ENCODE measurements at regions not wholly inside any gene's neighbourhood (a gene's known extent, or its start where the extent isn't known, plus 50 kb on each side); places are given as distances from the start of the nearest gene placed in this dataset.

GRCh38 chr13:108156749-108157148 lies 58.6 kb downstream of the LIG4 start:
- Mint-ChIP-seq H3K4me3 (no peak overlapping the region), H3K27ac (no peak overlapping the region), H3K27me3 (ENCODE audit: insufficient read depth) (peaks cover 6% of the 10 kb centered on the region), H3K4me1 (peaks cover 13% of the 10 kb centered on the region), H3K9me3 (peaks cover 26% of the 10 kb centered on the region), H3K36me3 (ENCODE audit: low read depth) (no peaks in the 10 kb centered on the region)
- Histone ChIP-seq H3K36me3 (ENCODE audit: control insufficient read depth, insufficient read depth, low read length) (no peaks in the 10 kb centered on the region), H3K9ac (ENCODE audit: extremely low read depth, low read length, poor library complexity, severe bottlenecking) (no peak overlapping the region), H3K9me3 (ENCODE audit: control insufficient read depth, low read length) (peaks cover 19% of the 10 kb centered on the region), H3K4me1 (ENCODE audit: control insufficient read depth, insufficient read depth, low read length) (no peaks in the 10 kb centered on the region), H3K27ac (ENCODE audit: low read depth, low read length) (no peak overlapping the region), H3K27me3 (ENCODE audit: control insufficient read depth, insufficient read depth, low read length, poor library complexity, severe bottlenecking) (no peaks in the 10 kb centered on the region), H3K4me3 (ENCODE audit: low read length) (no peak overlapping the region)
- 76 to 86% methylated on average over 3 to 5 of the region's 5 CpGs for WGBS, 2 experiments (ENCODE audit: insufficient coverage in 1 of 2, insufficient read length in 1 of 2)
- no peak for DNase-seq
- TF ChIP-seq CTCF (conservative IDR thresholded peaks at IDR 0.05) = no peak

GRCh38 chr13:108155185-108156106 lies 59.9 kb downstream of the LIG4 start:
- Mint-ChIP-seq H3K27ac (no peak overlapping the region), H3K4me3 (no peak overlapping the region), H3K4me1 (peaks cover 13% of the 10 kb centered on the region), H3K36me3 (ENCODE audit: low read depth) (no peaks in the 10 kb centered on the region), H3K9me3 (peaks cover 32% of the 10 kb centered on the region), H3K27me3 (ENCODE audit: insufficient read depth) (peaks cover 6% of the 10 kb centered on the region)
- TF ChIP-seq CTCF (conservative IDR thresholded peaks at IDR 0.05) = peak; percentile 95
- Histone ChIP-seq H3K27me3 (ENCODE audit: control insufficient read depth, insufficient read depth, low read length, poor library complexity, severe bottlenecking) (no peaks in the 10 kb centered on the region), H3K4me1 (ENCODE audit: control insufficient read depth, insufficient read depth, low read length) (no peaks in the 10 kb centered on the region), H3K36me3 (ENCODE audit: control insufficient read depth, insufficient read depth, low read length) (no peaks in the 10 kb centered on the region), H3K9me3 (ENCODE audit: control insufficient read depth, low read length) (peaks cover 25% of the 10 kb centered on the region), H3K4me3 (ENCODE audit: low read length) (no peak overlapping the region), H3K9ac (ENCODE audit: extremely low read depth, low read length, poor library complexity, severe bottlenecking) (no peak overlapping the region), H3K27ac (ENCODE audit: low read depth, low read length) (no peak overlapping the region)
- peak; percentile 83 for DNase-seq
- 60 to 66% methylated on average over 5 to 11 of the region's 16 CpGs for WGBS, 2 experiments (ENCODE audit: insufficient coverage in 1 of 2, insufficient read length in 1 of 2)

GRCh38 chr13:108154421-108154858 lies 60.9 kb downstream of the LIG4 start:
- Mint-ChIP-seq H3K9me3 (peaks cover 32% of the 10 kb centered on the region), H3K4me3 (no peak overlapping the region), H3K4me1 (peaks cover 13% of the 10 kb centered on the region), H3K27me3 (ENCODE audit: insufficient read depth) (peaks cover 9% of the 10 kb centered on the region), H3K36me3 (ENCODE audit: low read depth) (no peaks in the 10 kb centered on the region), H3K27ac (peak overlapping the region; percentile 87)
- no peak for TF ChIP-seq CTCF (conservative IDR thresholded peaks at IDR 0.05)
- no peaks in the 10 kb centered on the region for H3K36me3 ChIP-seq (ENCODE audit: control insufficient read depth, insufficient read depth, low read length)
- H3K27ac ChIP-seq (ENCODE audit: low read depth, low read length) = no peak overlapping the region
- peak; percentile 59 for DNase-seq
- no peaks in the 10 kb centered on the region for H3K4me1 ChIP-seq (ENCODE audit: control insufficient read depth, insufficient read depth, low read length)
- peaks cover under 1% of the 10 kb centered on the region for H3K27me3 ChIP-seq (ENCODE audit: control insufficient read depth, insufficient read depth, low read length, poor library complexity, severe bottlenecking)
- peaks cover 25% of the 10 kb centered on the region for H3K9me3 ChIP-seq (ENCODE audit: control insufficient read depth, low read length)
- peak overlapping the region; percentile 50 for H3K9ac ChIP-seq (ENCODE audit: extremely low read depth, low read length, poor library complexity, severe bottlenecking)
- WGBS, 2 experiments (ENCODE audit: insufficient coverage in 1 of 2, insufficient read length in 1 of 2) = 50% methylated on average over 1 of the region's 1 CpG; no CpG with 5 or more reads in 1 of the 2 experiments
- H3K4me3 ChIP-seq (ENCODE audit: low read length) = no peak overlapping the region
